Tibial artery (tissue), 4 donors: ENCODE measurements at regions not wholly inside any gene's neighbourhood (a gene's known extent, or its start where the extent isn't known, plus 50 kb on each side); places are given as distances from the start of the nearest gene placed in this dataset.
A peak's percentile ranks its signal among the peaks of the same experiment; 100 is the strongest.

Experiments
- DNase-seq, 2 donors: peaks; one replicate each; pipeline ENCODE4 v3.0.0-alpha.2; 2019
- H3K27ac ChIP-seq, 2 donors: fragments of 200-600 bp; sonication (generic) in 1 of 2; 1 replicate in 1 of 2; 2 replicates in 1 of 2; pipeline ENCODE4 v1.5.1; 2018 to 2019; ENCODE audit warnings: mild to moderate bottlenecking in 1 of 2
- H3K27me3 ChIP-seq, 2 donors: fragments of 200-600 bp; sonication (generic) in 1 of 2; one replicate each; pipeline versions ENCODE4 v1.5.1 to v1.6.0; 2016 to 2019
- H3K36me3 ChIP-seq, 3 donors: fragments of 200-600 bp; sonication (generic) in 2 of 3; one replicate each; pipeline ENCODE4 v1.5.1; 2016 to 2019; ENCODE audit warnings: mild to moderate bottlenecking in 2 of 3
- H3K4me1 ChIP-seq, 4 donors: fragments of 200-600 bp; sonication (generic) in 2 of 4; 1 replicate in 3 of 4; 2 replicates in 1 of 4; pipeline ENCODE4 v1.5.1; 2016 to 2019
- H3K4me3 ChIP-seq, 2 donors: fragments of 200-600 bp; sonication (generic) in 1 of 2; 1 replicate in 1 of 2; 2 replicates in 1 of 2; pipeline ENCODE4 v1.5.1; 2018 to 2019; ENCODE audit warnings: mild to moderate bottlenecking in 2 of 2
- H3K9me3 ChIP-seq, 3 donors: fragments of 200-600 bp; sonication (generic) in 1 of 3; one replicate each; pipeline ENCODE4 v1.5.1; 2016 to 2019
- intact Hi-C: fragments of 100-400 bp; cut with DNase I; formaldehyde crosslinking; loops from one replicate; pipeline ENCODE4 v1.15.0; 2023; ENCODE audit warnings: low total_unique reads
- TF ChIP-seq, protein P1 (sequence below), 2 experiments: fragments of 200-600 bp in 1 of 2; fragments of 450-650 bp in 1 of 2; IDR thresholded peaks; one replicate each; pipeline ENCODE4 v1.5.1; 2017 to 2019; ENCODE audit warnings: antibody characterized with exemption in 2 of 2, mild to moderate bottlenecking in 1 of 2, moderate library complexity in 1 of 2

DNA sequence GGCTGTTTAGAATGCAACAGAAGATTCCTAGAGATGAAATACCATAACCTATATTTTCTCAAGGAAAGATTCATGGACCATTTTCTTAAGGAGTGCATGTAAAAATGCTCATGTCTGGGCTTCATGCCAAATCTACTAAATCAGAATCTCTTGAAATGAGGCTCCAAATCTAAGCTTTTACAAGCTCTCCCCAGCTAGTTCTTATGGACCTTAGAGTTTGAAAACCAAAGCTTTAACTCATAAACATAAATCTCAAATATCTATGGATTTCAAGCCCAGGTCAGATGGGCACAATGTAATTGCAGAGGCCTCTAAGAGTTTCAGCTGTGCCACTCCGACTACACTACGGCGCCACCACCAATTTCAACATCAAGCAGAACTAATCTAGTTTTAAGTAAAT is 117.3 kb upstream of the CAND1 start:
- Histone ChIP-seq H3K4me1 (no peaks in the 10 kb centered on the region), H3K4me3 (no peak overlapping the region), H3K27me3 (no peaks in the 10 kb centered on the region), H3K36me3 (no peaks in the 10 kb centered on the region), H3K27ac (no peak overlapping the region), H3K9me3 (no peaks in the 10 kb centered on the region)
- TF ChIP-seq, protein P1, sequence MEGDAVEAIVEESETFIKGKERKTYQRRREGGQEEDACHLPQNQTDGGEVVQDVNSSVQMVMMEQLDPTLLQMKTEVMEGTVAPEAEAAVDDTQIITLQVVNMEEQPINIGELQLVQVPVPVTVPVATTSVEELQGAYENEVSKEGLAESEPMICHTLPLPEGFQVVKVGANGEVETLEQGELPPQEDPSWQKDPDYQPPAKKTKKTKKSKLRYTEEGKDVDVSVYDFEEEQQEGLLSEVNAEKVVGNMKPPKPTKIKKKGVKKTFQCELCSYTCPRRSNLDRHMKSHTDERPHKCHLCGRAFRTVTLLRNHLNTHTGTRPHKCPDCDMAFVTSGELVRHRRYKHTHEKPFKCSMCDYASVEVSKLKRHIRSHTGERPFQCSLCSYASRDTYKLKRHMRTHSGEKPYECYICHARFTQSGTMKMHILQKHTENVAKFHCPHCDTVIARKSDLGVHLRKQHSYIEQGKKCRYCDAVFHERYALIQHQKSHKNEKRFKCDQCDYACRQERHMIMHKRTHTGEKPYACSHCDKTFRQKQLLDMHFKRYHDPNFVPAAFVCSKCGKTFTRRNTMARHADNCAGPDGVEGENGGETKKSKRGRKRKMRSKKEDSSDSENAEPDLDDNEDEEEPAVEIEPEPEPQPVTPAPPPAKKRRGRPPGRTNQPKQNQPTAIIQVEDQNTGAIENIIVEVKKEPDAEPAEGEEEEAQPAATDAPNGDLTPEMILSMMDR (IDR thresholded peaks at IDR 0.05): no peak
- intact Hi-C loops: no loop called here
- no peak for DNase-seq

DNA sequence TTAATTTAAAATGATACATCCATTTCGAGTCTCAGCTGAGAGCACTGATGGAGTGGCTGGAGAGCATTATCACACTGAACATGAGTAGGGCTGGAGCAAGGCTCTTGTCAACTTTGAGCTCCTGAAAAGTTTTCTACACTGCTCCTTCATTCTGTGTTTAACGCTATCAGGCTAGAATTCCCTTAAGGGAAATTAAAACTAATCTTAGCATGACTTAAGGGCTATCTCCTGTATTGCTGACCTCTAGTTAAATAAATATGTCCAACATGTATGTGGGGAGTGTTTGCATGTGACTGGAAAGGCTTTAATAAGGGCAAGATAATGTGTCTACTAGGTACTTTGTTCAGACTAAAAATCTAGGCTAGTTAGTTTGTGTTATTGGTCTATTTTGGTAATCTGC is 116.7 kb upstream of the CAND1 start:
- H3K9me3 ChIP-seq: no peaks in the 10 kb centered on the region
- intact Hi-C loops: no loop called here
- no peaks in the 10 kb centered on the region for H3K27me3 ChIP-seq
- H3K4me1 ChIP-seq: no peaks in the 10 kb centered on the region
- no peaks in the 10 kb centered on the region for H3K36me3 ChIP-seq
- TF ChIP-seq, protein P1 (IDR thresholded peaks at IDR 0.05): no peak
- no peak overlapping the region for H3K27ac ChIP-seq
- no peak overlapping the region for H3K4me3 ChIP-seq
- DNase-seq: no peak

DNA sequence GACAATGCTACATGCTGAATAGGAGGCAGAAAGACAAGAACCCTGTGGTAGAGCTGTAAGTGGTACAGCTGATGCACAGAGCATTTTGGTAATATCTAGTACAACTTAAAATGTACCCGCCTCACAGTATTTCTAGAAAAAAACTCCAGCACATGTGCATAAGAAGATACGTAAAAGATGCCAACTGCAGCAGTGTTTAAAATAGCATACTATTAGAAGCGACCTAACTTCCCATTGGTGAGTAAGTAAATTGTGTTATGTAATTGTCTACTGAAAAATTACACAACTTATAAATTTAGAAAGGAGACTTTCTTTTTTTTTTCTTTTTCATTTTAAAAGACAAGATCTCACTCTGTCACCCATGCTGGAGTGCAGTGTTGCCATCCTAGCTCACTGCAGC is 114.3 kb upstream of the CAND1 start:
- DNase-seq: no peak
- H3K9me3 ChIP-seq: no peaks in the 10 kb centered on the region

DNA sequence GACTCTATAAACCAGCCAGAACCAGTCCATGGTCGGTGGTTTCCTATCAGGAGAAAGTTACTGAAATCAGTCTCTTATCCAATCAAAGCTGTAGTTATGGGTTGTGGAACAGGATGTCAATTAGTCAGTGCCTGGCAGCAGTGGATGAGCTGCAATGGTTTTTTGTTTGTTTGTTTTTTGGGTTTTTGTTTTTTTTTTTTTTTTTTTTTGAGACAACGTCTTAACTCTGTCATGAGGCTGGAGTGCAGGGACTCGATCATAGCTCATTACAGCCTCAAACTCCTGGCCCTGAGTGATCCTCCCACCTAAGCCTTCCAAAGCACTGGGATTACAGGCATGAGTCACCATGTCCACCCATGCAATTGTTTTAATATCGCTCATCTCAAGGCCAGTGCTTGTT is 113.3 kb upstream of the CAND1 start:
- no peak overlapping the region for H3K4me3 ChIP-seq
- intact Hi-C loops: no loop called here
- no peaks in the 10 kb centered on the region for H3K4me1 ChIP-seq
- no peak for DNase-seq
- TF ChIP-seq, protein P1 (IDR thresholded peaks at IDR 0.05): no peak
- H3K27me3 ChIP-seq: no peaks in the 10 kb centered on the region
- H3K27ac ChIP-seq: no peak overlapping the region
- no peaks in the 10 kb centered on the region for H3K9me3 ChIP-seq
- H3K36me3 ChIP-seq: no peaks in the 10 kb centered on the region

More for the DNA sequence above, 114.3 kb upstream of the CAND1 start:
- Histone ChIP-seq H3K27me3 (no peaks in the 10 kb centered on the region), H3K4me1 (no peaks in the 10 kb centered on the region), H3K27ac (no peak overlapping the region), H3K36me3 (no peaks in the 10 kb centered on the region), H3K4me3 (no peak overlapping the region)
- intact Hi-C loops: no loop called here
- TF ChIP-seq, protein P1 (IDR thresholded peaks at IDR 0.05): no peak

DNA sequence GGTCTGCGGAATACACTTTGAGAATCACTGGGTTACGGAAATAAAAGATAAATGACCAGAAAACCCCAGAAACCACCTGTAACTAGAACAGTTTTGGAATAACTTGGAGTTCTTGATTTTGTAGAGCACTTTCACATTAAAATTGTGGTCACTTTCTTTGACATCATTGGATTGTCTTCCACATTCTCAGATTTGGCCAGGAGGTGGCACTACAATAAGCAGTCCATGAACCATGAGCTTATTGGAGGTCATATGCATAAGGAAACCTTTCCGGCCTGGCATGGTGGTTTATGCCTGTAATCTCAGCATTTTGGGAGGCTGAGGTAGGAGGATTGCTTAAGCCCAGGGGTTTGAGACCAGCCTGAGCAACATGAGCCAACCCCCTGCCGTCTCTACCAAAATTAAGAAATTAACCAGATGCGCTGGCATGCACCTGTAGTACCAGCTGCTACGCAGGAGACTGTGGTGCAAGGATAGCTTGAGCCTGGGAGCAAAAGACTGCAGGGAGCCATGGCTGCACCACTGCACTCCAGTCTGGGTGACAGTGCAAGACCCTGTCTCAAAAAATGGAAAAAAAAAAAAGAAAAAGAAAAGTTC is 107.7 kb upstream of the CAND1 start:
- TF ChIP-seq, protein P1 (IDR thresholded peaks at IDR 0.05): peak; percentile 24 to 33
- no peaks in the 10 kb centered on the region for H3K27me3 ChIP-seq
- intact Hi-C loops: no loop called here
- H3K4me3 ChIP-seq: no peak overlapping the region
- no peak overlapping the region for H3K27ac ChIP-seq
- H3K36me3 ChIP-seq: no peaks in the 10 kb centered on the region
- no peaks in the 10 kb centered on the region for H3K9me3 ChIP-seq
- H3K4me1 ChIP-seq: no peaks in the 10 kb centered on the region
- DNase-seq: no peak

DNA sequence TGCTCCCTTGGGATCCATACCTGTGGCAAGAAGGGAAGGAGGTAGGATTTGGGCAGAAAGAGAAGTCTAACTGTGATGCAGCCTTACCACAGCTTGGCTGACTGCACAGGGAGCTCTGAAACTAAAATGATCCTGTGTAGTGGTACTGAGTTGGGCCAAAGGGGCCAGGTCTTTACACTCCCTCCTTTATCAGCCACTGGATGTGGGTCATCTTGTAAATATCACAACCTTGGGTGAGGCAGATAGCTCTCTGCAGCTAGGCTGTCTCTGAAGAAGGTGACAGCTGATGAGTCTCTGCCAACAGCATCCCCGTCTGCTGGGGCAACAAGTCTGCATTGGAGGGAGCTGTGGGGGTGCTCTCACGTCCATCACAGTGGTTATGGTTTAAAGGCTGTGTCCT is 95.9 kb upstream of the CAND1 start:
- intact Hi-C loops: no loop called here
- H3K4me1 ChIP-seq: no peaks in the 10 kb centered on the region
- TF ChIP-seq, protein P1 (IDR thresholded peaks at IDR 0.05): no peak
- H3K4me3 ChIP-seq: no peak overlapping the region
- DNase-seq: no peak
- no peaks in the 10 kb centered on the region for H3K27me3 ChIP-seq
- H3K36me3 ChIP-seq: no peaks in the 10 kb centered on the region
- no peaks in the 10 kb centered on the region for H3K9me3 ChIP-seq
- no peak overlapping the region for H3K27ac ChIP-seq
